Brain microvascular endothelial cell (primary cell): ENCODE measurements at regions not wholly inside any gene's neighbourhood (a gene's known extent, or its start where the extent isn't known, plus 50 kb on each side); places are given as distances from the start of the nearest gene placed in this dataset.

Experiments used
- DNase-seq: peaks from one replicate; pipeline ENCODE4 v3.0.0-alpha.2; 2020
- H3K27ac ChIP-seq: fragments of 250-450 bp; sonication (Bioruptor Pico); 2 replicates; pipeline ENCODE4 v1.5.1; 2020; ENCODE audit warnings: mild to moderate bottlenecking, moderate library complexity
- H3K27me3 ChIP-seq: fragments of 250-450 bp; sonication (Bioruptor Pico); replicated peaks from 2 replicates; pipeline ENCODE4 v1.5.1; 2020; ENCODE audit warnings: mild to moderate bottlenecking
- H3K36me3 ChIP-seq: fragments of 250-450 bp; sonication (Bioruptor Pico); replicated peaks from 2 replicates; pipeline ENCODE4 v1.5.1; 2020; ENCODE audit warnings: mild to moderate bottlenecking
- H3K4me3 ChIP-seq: 2 replicates; pipeline ENCODE4 v1.5.1; 2011; ENCODE audit warnings: low read depth, mild to moderate bottlenecking, control low read depth, low read length, moderate library complexity
- in situ Hi-C: cut with HindIII; loops from 2 replicates; pipeline ENCODE4 v1.10.0; 2017; ENCODE audit warnings: low sequenced_read_pairs, low pct_ligation_motif_present
- TF ChIP-seq, protein P1 (sequence below): IDR thresholded peaks from 2 replicates; pipeline ENCODE4 v1.5.1; 2011; ENCODE audit warnings: low read depth, mild to moderate bottlenecking, moderate library complexity, low read length, control low read depth, inconsistent platforms; ENCODE audit errors: missing control alignments

DNA sequence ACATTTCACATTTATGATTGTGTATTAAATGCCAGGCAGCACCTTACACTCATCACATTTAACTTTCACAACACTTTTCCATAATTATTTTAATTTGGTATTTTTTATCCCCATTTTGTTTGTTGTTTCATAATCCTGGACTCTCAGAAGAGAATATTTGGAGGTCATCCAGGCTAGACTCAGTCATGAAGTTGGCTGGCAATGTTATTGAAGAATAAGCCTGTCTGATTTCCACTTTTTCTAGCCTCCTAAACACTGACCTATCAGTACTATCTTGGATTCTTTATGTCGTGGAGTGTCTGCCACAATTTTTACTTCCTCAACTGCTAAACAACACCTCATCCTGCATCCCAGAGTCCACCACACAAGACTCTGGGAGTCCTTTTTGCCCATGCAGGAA lies 372.3 kb upstream of the NRP1 start:
- Histone ChIP-seq H3K36me3 (no peaks in the 10 kb centered on the region), H3K27me3 (no peaks in the 10 kb centered on the region), H3K4me3 (no peak overlapping the region), H3K27ac (peak overlapping the region; percentile 17)
- in situ Hi-C loops, result no loop called here
- DNase-seq, result no peak
- TF ChIP-seq, protein P1, sequence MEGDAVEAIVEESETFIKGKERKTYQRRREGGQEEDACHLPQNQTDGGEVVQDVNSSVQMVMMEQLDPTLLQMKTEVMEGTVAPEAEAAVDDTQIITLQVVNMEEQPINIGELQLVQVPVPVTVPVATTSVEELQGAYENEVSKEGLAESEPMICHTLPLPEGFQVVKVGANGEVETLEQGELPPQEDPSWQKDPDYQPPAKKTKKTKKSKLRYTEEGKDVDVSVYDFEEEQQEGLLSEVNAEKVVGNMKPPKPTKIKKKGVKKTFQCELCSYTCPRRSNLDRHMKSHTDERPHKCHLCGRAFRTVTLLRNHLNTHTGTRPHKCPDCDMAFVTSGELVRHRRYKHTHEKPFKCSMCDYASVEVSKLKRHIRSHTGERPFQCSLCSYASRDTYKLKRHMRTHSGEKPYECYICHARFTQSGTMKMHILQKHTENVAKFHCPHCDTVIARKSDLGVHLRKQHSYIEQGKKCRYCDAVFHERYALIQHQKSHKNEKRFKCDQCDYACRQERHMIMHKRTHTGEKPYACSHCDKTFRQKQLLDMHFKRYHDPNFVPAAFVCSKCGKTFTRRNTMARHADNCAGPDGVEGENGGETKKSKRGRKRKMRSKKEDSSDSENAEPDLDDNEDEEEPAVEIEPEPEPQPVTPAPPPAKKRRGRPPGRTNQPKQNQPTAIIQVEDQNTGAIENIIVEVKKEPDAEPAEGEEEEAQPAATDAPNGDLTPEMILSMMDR, result no peak

DNA sequence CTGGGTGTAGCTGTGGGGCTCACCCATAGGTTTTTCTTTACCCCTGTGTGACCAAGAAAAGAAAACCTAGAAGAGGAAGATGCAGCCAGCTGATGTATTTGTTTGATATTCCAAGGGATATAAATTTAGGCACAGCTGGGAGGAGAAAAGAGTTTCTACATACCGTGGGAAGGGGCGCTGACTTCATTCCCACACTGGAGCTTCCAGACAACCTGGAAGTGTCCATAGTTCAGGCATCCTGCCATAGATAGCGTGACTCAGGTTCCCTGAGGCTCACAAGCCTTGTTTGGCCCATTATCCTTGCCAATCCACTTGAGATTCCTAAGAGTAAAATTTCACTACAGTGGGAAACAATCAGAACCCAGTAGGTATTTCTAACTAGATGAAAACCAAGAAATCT lies 371.7 kb upstream of the NRP1 start:
- in situ Hi-C loops, result no loop called here

DNA sequence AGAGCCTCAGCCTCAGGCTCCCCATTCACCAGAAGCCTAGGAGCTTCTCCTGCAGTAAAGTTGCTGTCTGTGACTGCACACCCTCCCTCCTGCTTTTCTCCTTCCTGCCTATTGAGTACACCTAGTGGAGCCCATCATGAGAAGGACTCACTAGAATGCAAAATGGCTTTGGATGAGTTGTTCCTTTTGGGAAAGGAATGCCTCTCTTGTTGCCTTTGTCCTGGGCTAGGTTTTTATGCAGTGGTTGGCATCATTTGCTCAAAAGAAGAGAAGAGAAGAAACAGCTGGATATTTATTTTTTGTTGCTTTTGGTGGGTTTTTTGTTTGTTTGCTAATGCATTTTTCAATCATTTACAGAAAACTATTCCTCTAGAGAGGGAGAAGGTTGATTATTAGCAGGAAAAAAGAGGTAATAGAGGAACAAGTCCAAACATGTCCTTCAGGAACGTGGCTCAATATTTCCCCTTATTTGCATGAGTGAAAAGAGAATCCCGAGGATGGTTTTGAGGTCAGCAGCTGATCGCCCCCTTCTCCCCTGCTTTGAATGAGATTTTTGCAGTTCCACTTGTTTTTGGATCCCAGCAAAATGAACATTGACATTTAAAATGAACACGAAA lies 369.9 kb upstream of the NRP1 start:
- Histone ChIP-seq H3K27ac (no peak overlapping the region), H3K36me3 (no peaks in the 10 kb centered on the region), H3K27me3 (no peaks in the 10 kb centered on the region), H3K4me3 (no peak overlapping the region)
- TF ChIP-seq, protein P1, result no peak
- in situ Hi-C loops, result no loop called here
- no peak for DNase-seq

More for the DNA sequence above, 371.7 kb upstream of the NRP1 start:
- TF ChIP-seq, protein P1, result no peak
- H3K27me3 ChIP-seq, result no peaks in the 10 kb centered on the region
- H3K4me3 ChIP-seq, result no peak overlapping the region
- H3K36me3 ChIP-seq, result no peaks in the 10 kb centered on the region
- peak; percentile 71 for DNase-seq
- peak overlapping the region; percentile 25 for H3K27ac ChIP-seq

DNA sequence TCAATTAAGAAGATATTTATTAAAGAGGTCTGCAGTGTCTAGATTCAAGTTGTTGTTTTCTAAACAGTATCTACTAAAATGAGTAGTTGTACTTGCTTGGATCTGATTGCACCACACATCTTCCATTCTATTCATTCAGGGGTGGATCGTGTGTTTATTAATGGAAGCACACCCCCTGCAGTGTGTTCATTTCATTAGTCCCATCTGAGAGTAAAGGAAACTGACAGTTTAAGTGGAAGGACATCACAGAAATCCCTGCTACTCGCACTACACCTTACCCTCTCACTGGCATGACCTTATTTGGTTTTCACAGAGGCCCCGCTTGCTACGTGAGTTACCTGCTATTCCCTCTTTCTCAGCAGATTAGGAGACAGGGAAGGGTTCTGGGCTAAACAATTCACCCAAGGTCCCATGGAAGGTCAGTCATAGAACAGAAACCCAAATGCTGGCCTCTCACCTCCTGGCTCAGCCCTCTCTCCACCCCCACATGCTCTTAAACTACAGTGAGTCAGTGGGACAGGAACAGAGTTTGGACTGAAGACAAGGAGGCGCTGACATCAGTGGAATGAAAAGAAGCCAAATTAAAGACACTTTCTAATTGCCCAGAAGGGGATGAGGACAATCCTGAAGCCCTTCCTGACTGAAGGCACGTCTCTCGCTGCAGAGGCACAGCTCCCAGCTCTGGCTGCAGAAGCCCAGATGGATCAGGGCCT lies 369.2 kb upstream of the NRP1 start:
- H3K36me3 ChIP-seq, result no peaks in the 10 kb centered on the region
- H3K27me3 ChIP-seq, result no peaks in the 10 kb centered on the region
- no peak overlapping the region for H3K27ac ChIP-seq
- H3K4me3 ChIP-seq, result no peak overlapping the region
- in situ Hi-C loops, result no loop called here
- no peak for DNase-seq
- TF ChIP-seq, protein P1, result no peak

DNA sequence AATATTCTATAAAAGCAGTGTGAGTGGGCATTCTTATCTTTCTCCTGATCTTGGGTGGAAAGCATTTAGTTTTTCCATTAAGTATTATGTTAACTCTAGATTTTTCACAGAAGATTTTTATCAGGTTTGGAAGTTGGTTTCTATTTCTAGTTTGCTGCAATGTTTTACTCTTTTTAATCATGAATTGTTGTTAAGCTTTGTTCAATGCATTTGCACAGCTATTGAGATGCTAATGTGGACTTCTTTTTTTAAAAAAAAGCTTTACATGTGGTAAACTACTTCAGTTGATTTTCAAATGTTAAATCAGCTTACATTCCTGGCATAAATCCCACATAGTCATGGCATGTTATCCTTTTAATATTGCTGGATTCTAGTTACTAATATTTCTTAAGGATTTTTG lies 363.6 kb upstream of the NRP1 start:
- in situ Hi-C loops, result no loop called here
- TF ChIP-seq, protein P1, result no peak
- Histone ChIP-seq H3K27me3 (no peaks in the 10 kb centered on the region), H3K4me3 (no peak overlapping the region), H3K36me3 (no peaks in the 10 kb centered on the region), H3K27ac (no peak overlapping the region)
- no peak for DNase-seq
